ENCODE measurements at regions not wholly inside any gene's neighbourhood (a gene's known extent, or its start where the extent isn't known, plus 50 kb on each side); places are given as distances from the start of the nearest gene placed in this dataset.

DNA sequence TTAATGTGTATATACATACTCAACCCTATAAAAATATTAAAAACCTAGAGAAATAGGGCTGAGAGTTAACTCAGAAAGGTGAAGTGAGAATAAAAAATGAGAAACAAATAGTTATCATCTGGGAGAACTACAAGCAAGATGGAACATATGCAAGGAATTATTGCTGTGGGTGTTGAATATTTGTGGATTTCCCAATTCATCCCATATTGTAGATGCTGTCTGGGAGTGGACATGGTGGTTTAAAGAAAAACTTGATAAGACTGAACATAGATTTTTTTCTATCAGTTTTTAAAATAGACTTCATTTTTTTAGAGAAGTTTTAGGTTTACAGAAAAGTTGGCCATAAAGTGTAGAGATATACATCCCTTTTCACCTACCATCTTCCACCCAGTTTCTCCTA is 263.5 kb downstream of the SPATA31D1 start:
- TF ChIP-seq POLR2A (IDR thresholded peaks at IDR 0.05; ENCODE audit: low read depth, low read length) (no peak), TAF1 (IDR thresholded peaks at IDR 0.05; ENCODE audit: low read depth, low read length) (no peak), POLR2AphosphoS5 (IDR thresholded peaks at IDR 0.05; ENCODE audit: low read depth, low read length) (no peak), PAX5 (IDR thresholded peaks at IDR 0.05; ENCODE audit: insufficient read depth, low read length, severe bottlenecking) (no peak)

Data from GM12891 (cell line).